Epidermal melanocyte (primary cell): ENCODE measurements at regions not wholly inside any gene's neighbourhood (a gene's known extent, or its start where the extent isn't known, plus 50 kb on each side); places are given as distances from the start of the nearest gene placed in this dataset.
A peak's percentile ranks its signal among the peaks of the same experiment; 100 is the strongest.

Experiments used
- DNase-seq: peaks from one replicate; pipeline ENCODE4 v3.0.0; 2011; ENCODE audit warnings: low spot score; ENCODE audit not compliant: insufficient read length

GRCh38 chr4:184575306-184575705, 73.9 kb downstream of the CASP3 start:
- DNase-seq = no peak

GRCh38 chr4:184574861-184575260, 74.4 kb downstream of the CASP3 start:
- DNase-seq = no peak

- no peak for DNase-seq
These were observed 75.5 kb downstream of the CASP3 start for GRCh38 chr4:184573701-184574100.

- DNase-seq = no peak
These were observed 80.5 kb downstream of the CASP3 start for GRCh38 chr4:184568770-184569169.

GRCh38 chr4:184563621-184564020, 85.6 kb downstream of the CASP3 start:
- no peak for DNase-seq

- DNase-seq = no peak
These were observed 84.6 kb upstream of the IRF2 start for GRCh38 chr4:184558996-184559395.

GRCh38 chr4:184553891-184554290, 79.5 kb upstream of the IRF2 start:
- DNase-seq = no peak

GRCh38 chr4:184550476-184550875, 76.1 kb upstream of the IRF2 start:
- DNase-seq = no peak

- DNase-seq = no peak
These were observed 74.4 kb upstream of the IRF2 start for GRCh38 chr4:184548648-184549341.

- no peak for DNase-seq
These were observed 73.9 kb upstream of the IRF2 start for GRCh38 chr4:184548316-184548647.

- no peak for DNase-seq
These were observed 70.5 kb upstream of the IRF2 start for GRCh38 chr4:184544788-184545409.

- no peak for DNase-seq
These were observed 67.6 kb upstream of the IRF2 start for GRCh38 chr4:184541907-184542306.

GRCh38 chr4:184540307-184540706, 66.0 kb upstream of the IRF2 start:
- no peak for DNase-seq

- peak; percentile 62 for DNase-seq
These were observed 63.8 kb upstream of the IRF2 start for GRCh38 chr4:184538023-184538599.

GRCh38 chr4:184537269-184538022, 63.1 kb upstream of the IRF2 start:
- peak; percentile 79 for DNase-seq

GRCh38 chr4:184536881-184537248, 62.5 kb upstream of the IRF2 start:
- no peak for DNase-seq

- no peak for DNase-seq
These were observed 61.9 kb upstream of the IRF2 start for GRCh38 chr4:184536065-184536880.

GRCh38 chr4:184534511-184535391, 60.4 kb upstream of the IRF2 start:
- DNase-seq = no peak

GRCh38 chr4:184533908-184534307, 59.6 kb upstream of the IRF2 start:
- DNase-seq = no peak

GRCh38 chr4:184531008-184531407, 56.7 kb upstream of the IRF2 start:
- DNase-seq = no peak

GRCh38 chr4:184529283-184529682, 54.9 kb upstream of the IRF2 start:
- no peak for DNase-seq
